Heart left ventricle (tissue), 13 donors: ENCODE measurements at regions not wholly inside any gene's neighbourhood (a gene's known extent, or its start where the extent isn't known, plus 50 kb on each side); places are given as distances from the start of the nearest gene placed in this dataset.

Source experiments
- POLR2A ChIP-seq, 2 donors: fragments of 450-650 bp; IDR thresholded peaks; one replicate each; pipeline ENCODE4 v1.6.1; 2017; ENCODE audit warnings: antibody characterized with exemption in 2 of 2, mild to moderate bottlenecking in 2 of 2, moderate library complexity in 2 of 2
- TF ChIP-seq, protein P1 (sequence below), 12 donors: fragments of 200-600 bp; sonication (generic) in 4 of 12; IDR thresholded peaks; one replicate each; pipeline versions ENCODE4 v1.5.0 to v1.8.0; 2018 to 2022; ENCODE audit warnings: antibody characterized with exemption in 12 of 12, mild to moderate bottlenecking in 5 of 12
- donor health status: ischemic (EF 13 %, LVEDD 7.1; RV severe dilation, severe dysfunction).
- donor health status: DM: no; HTN: yes; CAD: no.
- donor health status: DM: no; HTN: no; CAD: no.
- donor health status: ischemic (EF 25% LVEDD 6.9; RV normal size, moderate dysfunction).
- donor health status: ischemic (EF 25% LVEDD 5.7; RV mildly dilated, moderate dysfunction).
- donor health status: ischemic (EF 35%, LVEDD 5.7; RV mildly dilated, moderate dysfunction).
- donor health status: nonischemic (EF 11% LVEDD 7.7; RV severe dilation, severe dysfunction).
- donor health status: DM: yes; HTN: yes; CAD: no.
- donor health status: PGD.
- donor health status: ischemic (EF 29% LVEDD 5.4; RV normal size, mild dysfunction).
- donor health status: nonischemic (EF 23%, LVEDD 6.1; RV moderate dilation, normal function).

DNA sequence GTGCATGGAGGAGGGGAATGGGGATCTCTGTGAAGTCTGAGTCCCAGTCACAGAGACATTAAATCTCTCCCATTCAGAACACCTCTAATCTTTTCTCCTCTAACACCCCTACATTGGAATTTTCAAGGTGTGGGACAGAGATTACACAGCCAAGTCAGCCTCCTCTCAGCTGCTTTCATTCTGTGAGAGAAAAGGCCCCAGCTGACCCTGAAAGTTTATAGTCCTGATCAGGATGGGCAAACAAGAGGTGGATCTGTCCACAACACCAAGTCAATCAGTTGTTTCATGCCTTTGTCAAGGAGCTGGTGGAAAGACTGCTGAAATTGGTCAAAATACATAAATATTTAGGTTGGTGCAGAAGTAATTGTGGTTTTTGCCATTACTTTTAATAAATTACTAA, 218.9 kb downstream of the SEC23A start:
- TF ChIP-seq POLR2A (IDR thresholded peaks at IDR 0.05): no peak
- TF ChIP-seq, protein P1, sequence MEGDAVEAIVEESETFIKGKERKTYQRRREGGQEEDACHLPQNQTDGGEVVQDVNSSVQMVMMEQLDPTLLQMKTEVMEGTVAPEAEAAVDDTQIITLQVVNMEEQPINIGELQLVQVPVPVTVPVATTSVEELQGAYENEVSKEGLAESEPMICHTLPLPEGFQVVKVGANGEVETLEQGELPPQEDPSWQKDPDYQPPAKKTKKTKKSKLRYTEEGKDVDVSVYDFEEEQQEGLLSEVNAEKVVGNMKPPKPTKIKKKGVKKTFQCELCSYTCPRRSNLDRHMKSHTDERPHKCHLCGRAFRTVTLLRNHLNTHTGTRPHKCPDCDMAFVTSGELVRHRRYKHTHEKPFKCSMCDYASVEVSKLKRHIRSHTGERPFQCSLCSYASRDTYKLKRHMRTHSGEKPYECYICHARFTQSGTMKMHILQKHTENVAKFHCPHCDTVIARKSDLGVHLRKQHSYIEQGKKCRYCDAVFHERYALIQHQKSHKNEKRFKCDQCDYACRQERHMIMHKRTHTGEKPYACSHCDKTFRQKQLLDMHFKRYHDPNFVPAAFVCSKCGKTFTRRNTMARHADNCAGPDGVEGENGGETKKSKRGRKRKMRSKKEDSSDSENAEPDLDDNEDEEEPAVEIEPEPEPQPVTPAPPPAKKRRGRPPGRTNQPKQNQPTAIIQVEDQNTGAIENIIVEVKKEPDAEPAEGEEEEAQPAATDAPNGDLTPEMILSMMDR (IDR thresholded peaks at IDR 0.05): no peak
